ENCODE measurements at regions not wholly inside any gene's neighbourhood (a gene's known extent, or its start where the extent isn't known, plus 50 kb on each side); places are given as distances from the start of the nearest gene placed in this dataset.

GRCh38 chr10:98318861-98319260 lies 50.9 kb upstream of the LOXL4 start:
- Histone ChIP-seq H4K5ac (ENCODE audit: low read depth, low read length) (no peak overlapping the region), H2BK5ac (ENCODE audit: low read depth, low read length, poor library complexity, severe bottlenecking) (no peak overlapping the region), H3K4me3 (ENCODE audit: insufficient read depth, low read depth, low read length) (no peak overlapping the region), H3K9me3 (ENCODE audit: control insufficient read depth, insufficient read depth, low read length) (no peaks in the 10 kb centered on the region), H3K14ac (replicated peaks; ENCODE audit: low read depth, low read length) (no peak overlapping the region), H3K4me2 (ENCODE audit: low read depth, low read length) (no peak overlapping the region), H3K27me3 (ENCODE audit: control insufficient read depth, insufficient read depth, low read length) (no peaks in the 10 kb centered on the region), H3K56ac (ENCODE audit: extremely low read depth, insufficient read depth, low read length) (no peak overlapping the region), H2BK120ac (ENCODE audit: low read depth, low read length) (peak overlapping the region; percentile 7; the same call in 1 of the 2 replicates), H3K9ac (ENCODE audit: low read depth, low read length) (no peak overlapping the region), H2AK5ac (ENCODE audit: low read depth, low read length) (0 out of 2 replicates have a peak overlapping the region, but pooled peaks have one; percentile 38), H4K8ac (ENCODE audit: low read depth in 2 of 2, low read length in 2 of 2) (no peak overlapping the region), H2BK20ac (ENCODE audit: low read depth, low read length) (peak overlapping the region; percentile 15; the same call in 1 of the 2 replicates), H3K4ac (ENCODE audit: low read depth, low read length) (no peak overlapping the region), H3K79me1 (ENCODE audit: low read depth in 1 of 2, low read length in 2 of 2) (no peaks in the 10 kb centered on the region), H3K27ac (ENCODE audit: insufficient read depth, low read length) (no peak overlapping the region), H3K36me3 (ENCODE audit: control insufficient read depth, insufficient read depth, low read length) (no peaks in the 10 kb centered on the region), H3K4me1 (ENCODE audit: control insufficient read depth, insufficient read depth, low read length) (peaks cover 17% of the 10 kb centered on the region), H3K23ac (ENCODE audit: low read depth, low read length) (no peak overlapping the region), H2BK15ac (ENCODE audit: low read depth, low read length) (no peak overlapping the region), H4K91ac (ENCODE audit: insufficient read depth, low read depth, low read length) (peak overlapping the region; percentile 14; the same call in 1 of the 2 replicates), H2AK9ac (replicated peaks; ENCODE audit: low read depth, low read length, poor library complexity) (no peak overlapping the region), H2AFZ (replicated peaks; ENCODE audit: low read length, poor library complexity) (no peak overlapping the region), H4K20me1 (ENCODE audit: insufficient read depth, low read length) (no peaks in the 10 kb centered on the region), H3K9me1 (ENCODE audit: insufficient read depth, low read length) (peaks cover 18% of the 10 kb centered on the region), H3K18ac (ENCODE audit: low read depth, low read length) (no peak overlapping the region)
- intact Hi-C loops (cut with micrococcal nuclease) (no loop called here), dilution Hi-C loops (cut with HindIII; ENCODE audit: low sequenced_read_pairs, unreplicated experiment) (no loop called here), in situ Hi-C loops (cut with MboI; ENCODE audit: low sequenced_read_pairs) (no loop called here)
- no peak for TF ChIP-seq RAD21 (IDR thresholded peaks at IDR 0.05; ENCODE audit: low read length)
- TF ChIP-seq MAFK (IDR thresholded peaks at IDR 0.05; ENCODE audit: low read depth, low read length), result no peak
- no peak for TF ChIP-seq ELK1 (IDR thresholded peaks at IDR 0.05; ENCODE audit: borderline replicate concordance, low read depth, low read length)
- no peak for TF ChIP-seq CEBPB (IDR thresholded peaks at IDR 0.05; ENCODE audit: low read depth, low read length)
- no peak for TF ChIP-seq MXI1 (IDR thresholded peaks at IDR 0.05; ENCODE audit: borderline replicate concordance, low read depth, low read length)
- TF ChIP-seq USF2 (IDR thresholded peaks at IDR 0.05; ENCODE audit: low read depth, low read length), result no peak
- no peak for TF ChIP-seq BHLHE40 (IDR thresholded peaks at IDR 0.05; ENCODE audit: low read depth, low read length)
- no peak for TF ChIP-seq FOS (IDR thresholded peaks at IDR 0.05; ENCODE audit: low read depth, low read length)
- no peak for TF ChIP-seq RFX5 (IDR thresholded peaks at IDR 0.05; ENCODE audit: low read depth, low read length)
- TF ChIP-seq RCOR1 (IDR thresholded peaks at IDR 0.05; ENCODE audit: insufficient replicate concordance, low read length), result no peak
- no peak for TF ChIP-seq MAZ (IDR thresholded peaks at IDR 0.05; ENCODE audit: borderline replicate concordance, low read depth, low read length)
- POLR2A ChIA-PET (ENCODE audit: unreplicated experiment), result no interaction called here
- CTCF ChIA-PET, result no interaction called here
- BruUV-seq (replicated peaks), result no TSS peak
- no CpG with 5 or more reads among the region's 6 CpGs for WGBS, 2 experiments (ENCODE audit: extremely low coverage in 2 of 2, insufficient read length in 1 of 2)
- no peak for ATAC-seq (ENCODE audit: low read depth)
- DNase-seq, result no peak
